Endothelial cell of umbilical vein (primary cell): ENCODE measurements at regions not wholly inside any gene's neighbourhood (a gene's known extent, or its start where the extent isn't known, plus 50 kb on each side); places are given as distances from the start of the nearest gene placed in this dataset.

ENCODE experiments used
- BruUV-seq: library from RNA; stranded (reverse); fragments of 400-500 nt; replicated peaks from 2 replicates; lab custom pipeline; 2021; lab: Mats Ljungman, UMichigan
- CTCF ChIA-PET: fragments of 300-600, 350-600 bp; sonication (Branson Sonifier 250); formaldehyde crosslinking; loops from one replicate; lab custom pipeline; 2021; ENCODE audit warnings: antibody characterized with exemption, inconsistent platforms; lab: Charles Lee
- POLR2A ChIA-PET: fragments of 300-600, 350-600 bp; sonication (Branson Sonifier 250); formaldehyde crosslinking; loops from one replicate; lab custom pipeline; 2021; ENCODE audit warnings: antibody characterized with exemption, inconsistent platforms; lab: Charles Lee
- DNase-seq: peaks from one replicate; pipeline ENCODE4 v3.0.0-alpha.2; 2011; ENCODE audit warnings: low read depth, low spot score
- FAIRE-seq: peaks from 2 replicates; lab custom pipeline; 2011; peaks lifted over from hg19 to GRCh38; lab: Jason Lieb, UNC
- H2AFZ ChIP-seq: 2 replicates; pipeline ENCODE4 v1.6.0; 2012; ENCODE audit warnings: low read depth, low read length, control low read depth, inconsistent platforms
- H3K27ac ChIP-seq: 2 replicates; pipeline ENCODE4 v1.5.1; 2011; ENCODE audit warnings: low read depth, mild to moderate bottlenecking, control low read depth, low read length, moderate library complexity; ENCODE audit not compliant: insufficient read depth
- H3K27me3 ChIP-seq, 2 experiments: 2 replicates each; pipeline versions ENCODE4 v1.6.0 to v1.6.1; 2011; ENCODE audit warnings: low read length in 2 of 2, mixed read lengths in 1 of 2; ENCODE audit not compliant: control insufficient read depth in 2 of 2, insufficient read depth in 2 of 2
- H3K36me3 ChIP-seq, 2 experiments: 2 replicates in 1 of 2; 3 replicates in 1 of 2; pipeline ENCODE4 v1.5.1; 2011; ENCODE audit warnings: low read length in 2 of 2, mild to moderate bottlenecking in 1 of 2, moderate library complexity in 1 of 2; ENCODE audit not compliant: control insufficient read depth in 2 of 2, insufficient read depth in 2 of 2; ENCODE audit errors: extremely low read depth in 1 of 2
- H3K4me1 ChIP-seq: 3 replicates; pipeline ENCODE4 v1.5.1; 2011; ENCODE audit warnings: mild to moderate bottlenecking, low read length; ENCODE audit not compliant: control insufficient read depth, insufficient read depth; ENCODE audit errors: extremely low read depth
- H3K4me2 ChIP-seq: 2 replicates; pipeline ENCODE4 v1.6.1; 2011; ENCODE audit warnings: low read length, control low read depth, mixed read lengths; ENCODE audit not compliant: insufficient read depth
- H3K4me3 ChIP-seq, 3 experiments: fragments of 200-600 bp in 1 of 3; sonication (generic), shearing (Covaris generic) in 1 of 3; replicated peaks in 1 of 3; 2 replicates each; pipeline ENCODE4 v1.5.1; 2011 to 2016; ENCODE audit warnings: control low read depth in 3 of 3, low read length in 3 of 3, mild to moderate bottlenecking in 2 of 3, inconsistent platforms in 1 of 3, low read depth in 1 of 3, moderate library complexity in 1 of 3; ENCODE audit not compliant: insufficient read depth in 1 of 3
- H3K79me2 ChIP-seq: 2 replicates; pipeline ENCODE4 v1.6.0; 2012; ENCODE audit warnings: low read length, inconsistent platforms; ENCODE audit not compliant: control insufficient read depth, insufficient read depth
- H3K9ac ChIP-seq: replicated peaks from 2 replicates; pipeline ENCODE3; 2011; ENCODE audit warnings: low read length, control low read depth; ENCODE audit not compliant: insufficient read depth; ENCODE audit errors: extremely low read depth
- H3K9me1 ChIP-seq: replicated peaks from 3 replicates; pipeline ENCODE4 v1.6.0; 2011; ENCODE audit warnings: mild to moderate bottlenecking, low read length; ENCODE audit not compliant: control insufficient read depth, insufficient read depth; ENCODE audit errors: extremely low read depth
- H3K9me3 ChIP-seq: replicated peaks from 2 replicates; pipeline ENCODE4 v1.5.1; 2012; ENCODE audit warnings: low read length, inconsistent platforms; ENCODE audit not compliant: control insufficient read depth, insufficient read depth
- H4K20me1 ChIP-seq: replicated peaks from 2 replicates; pipeline ENCODE3; 2011; ENCODE audit warnings: mild to moderate bottlenecking, low read length; ENCODE audit not compliant: control insufficient read depth, insufficient read depth; ENCODE audit errors: extremely low read depth
- CTCF ChIP-seq, 2 donors: IDR thresholded peaks; 1 replicate in 1 of 2; 2 replicates in 1 of 2; pipeline ENCODE4 v1.5.1; 2011; ENCODE audit warnings: low read length in 2 of 2, mild to moderate bottlenecking in 2 of 2, moderate library complexity in 2 of 2, control low read depth in 1 of 2, inconsistent platforms in 1 of 2, low read depth in 1 of 2; ENCODE audit not compliant: insufficient read depth in 1 of 2; ENCODE audit errors: extremely low read depth in 1 of 2
- EZH2 ChIP-seq: IDR thresholded peaks from 2 replicates; pipeline ENCODE4 v1.6.1; 2012; ENCODE audit warnings: borderline replicate concordance, low read depth, mild to moderate bottlenecking, moderate library complexity, low read length, inconsistent platforms; ENCODE audit not compliant: severe bottlenecking
- FOS ChIP-seq: IDR thresholded peaks from 2 replicates; pipeline ENCODE4 v1.6.1; 2011; ENCODE audit warnings: mild to moderate bottlenecking, low read length, moderate library complexity, borderline replicate concordance; ENCODE audit not compliant: insufficient read depth
- GATA2 ChIP-seq: IDR thresholded peaks from 2 replicates; pipeline ENCODE4 v1.7.0; 2011; ENCODE audit warnings: low read depth, mild to moderate bottlenecking, moderate library complexity, mixed read lengths, low read length; ENCODE audit not compliant: insufficient read length, insufficient read depth
- JUN ChIP-seq: IDR thresholded peaks from 2 replicates; pipeline ENCODE4 v1.6.1; 2011; ENCODE audit warnings: borderline replicate concordance, low read depth; ENCODE audit not compliant: insufficient read length, insufficient read depth
- MAX ChIP-seq: IDR thresholded peaks from 2 replicates; pipeline ENCODE4 v1.6.1; 2011; ENCODE audit not compliant: insufficient read depth, insufficient read length
- MYC ChIP-seq: IDR thresholded peaks from one replicate; pipeline ENCODE4 v1.6.1; 2011; ENCODE audit warnings: mild to moderate bottlenecking, low read depth, low read length
- POLR2A ChIP-seq: IDR thresholded peaks from 2 replicates; pipeline ENCODE4 v1.6.1; 2012; ENCODE audit warnings: low read depth, mild to moderate bottlenecking, control low read depth, low read length
- dilution Hi-C: fragments of 300-500 bp; cut with MboI; formaldehyde crosslinking; loops from one replicate; pipeline ENCODE4 v1.15.0; 2019; ENCODE audit warnings: low sequenced_read_pairs; ENCODE audit not compliant: extremely low pct_ligation_motif_present
- intact Hi-C: fragments of 100-400 bp; cut with micrococcal nuclease; formaldehyde crosslinking; loops from one replicate; pipeline ENCODE4 v1.10.0; 2022

GRCh38 chr7:122212754-122213153 lies 68.7 kb upstream of the AASS start:
- no peaks in the 10 kb centered on the region for H3K79me2 ChIP-seq
- H3K4me3 ChIP-seq = no peak overlapping the region
- no peaks in the 10 kb centered on the region for H3K4me1 ChIP-seq
- FAIRE-seq (peak; percentile 44), DNase-seq (no peak)
- no peak overlapping the region for H3K4me2 ChIP-seq
- no peaks in the 10 kb centered on the region for H4K20me1 ChIP-seq
- CTCF ChIA-PET = interaction anchor here (0.7 to 1.2 kb wide), 3 partner anchors 9 to 320 kb away, joined by 3 to 6 read pairs (median 4); no protein-coding TSS in a partner anchor
- no peak overlapping the region for H3K9ac ChIP-seq
- H3K27me3 ChIP-seq = no peaks in the 10 kb centered on the region
- no peaks in the 10 kb centered on the region for H3K9me1 ChIP-seq
- intact Hi-C loops (loop anchor here (10.0 kb wide), 1 partner anchor 1152 kb away; no protein-coding TSS in a partner anchor), dilution Hi-C loops (no loop called here)
- POLR2A ChIA-PET = no interaction called here
- no peaks in the 10 kb centered on the region for H3K36me3 ChIP-seq
- no TSS peak for BruUV-seq
- TF ChIP-seq GATA2 (peak; percentile 20), CTCF (IDR thresholded peaks at IDR 0.05; ENCODE audit: extremely low read depth in 1 of 2, insufficient read depth in 1 of 2, low read depth in 1 of 2, low read length in 2 of 2) (no peak), EZH2 (no peak), MYC (no peak)
- no peak overlapping the region for H2AFZ ChIP-seq
- no peak overlapping the region for H3K27ac ChIP-seq
- no peaks in the 10 kb centered on the region for H3K9me3 ChIP-seq

GRCh38 chr7:122211362-122211761 lies 67.3 kb upstream of the AASS start:
- CTCF ChIA-PET = interaction anchor here (1.0 kb wide), 1 partner anchor 13 kb away, joined by 3 read pairs; no protein-coding TSS in a partner anchor
- intact Hi-C loops (loop anchor here (10.0 kb wide), 1 partner anchor 1153 kb away; no protein-coding TSS in a partner anchor), dilution Hi-C loops (no loop called here)
- Histone ChIP-seq H3K9ac (no peak overlapping the region), H3K4me1 (no peaks in the 10 kb centered on the region), H3K4me3 (no peak overlapping the region), H4K20me1 (no peaks in the 10 kb centered on the region), H3K27me3 (no peaks in the 10 kb centered on the region), H3K79me2 (no peaks in the 10 kb centered on the region), H3K4me2 (no peak overlapping the region), H2AFZ (no peak overlapping the region), H3K9me3 (no peaks in the 10 kb centered on the region), H3K36me3 (no peaks in the 10 kb centered on the region), H3K9me1 (no peaks in the 10 kb centered on the region), H3K27ac (no peak overlapping the region)
- DNase-seq (no peak), FAIRE-seq (no peak)
- POLR2A ChIA-PET = no interaction called here
- no peak for TF ChIP-seq GATA2
- TF ChIP-seq FOS = no peak
- no peak for TF ChIP-seq JUN
- TF ChIP-seq MAX = no peak
- TF ChIP-seq POLR2A = no peak
- no peak for TF ChIP-seq MYC
- no TSS peak for BruUV-seq
